MM.1S (cell line): ENCODE measurements at regions not wholly inside any gene's neighbourhood (a gene's known extent, or its start where the extent isn't known, plus 50 kb on each side); places are given as distances from the start of the nearest gene placed in this dataset.

ENCODE experiments used
- DNase-seq: peaks from one replicate; pipeline ENCODE4 v3.0.0-alpha.2; 2015
- H2AFZ ChIP-seq: fragments of 300-600 bp; sonication (generic); 2 replicates; pipeline ENCODE4 v1.6.0; 2016; ENCODE audit warnings: antibody characterized with exemption, low read length
- H3F3A ChIP-seq: fragments of 300-600 bp; sonication (generic); 2 replicates; pipeline ENCODE4 v1.6.1; 2016; ENCODE audit warnings: mild to moderate bottlenecking, antibody characterized with exemption, low read length, moderate library complexity, mixed read lengths; ENCODE audit not compliant: insufficient read depth
- H3K27ac ChIP-seq: fragments of 300-600 bp; sonication (generic); 2 replicates; pipeline ENCODE4 v1.5.1; 2016; ENCODE audit warnings: mild to moderate bottlenecking, low read length
- H3K27me3 ChIP-seq: fragments of 300-600 bp; sonication (generic); replicated peaks from 2 replicates; pipeline ENCODE4 v1.6.0; 2016; ENCODE audit warnings: low read length; ENCODE audit not compliant: insufficient read depth
- H3K36me3 ChIP-seq: fragments of 300-600 bp; sonication (generic); replicated peaks from 2 replicates; pipeline ENCODE4 v1.6.1; 2016; ENCODE audit warnings: mild to moderate bottlenecking, low read length, mixed read lengths; ENCODE audit not compliant: insufficient read depth
- H3K4me1 ChIP-seq: fragments of 300-600 bp; sonication (generic); 2 replicates; pipeline ENCODE4 v1.6.1; 2016; ENCODE audit warnings: low read length, mixed read lengths
- H3K4me2 ChIP-seq: fragments of 300-600 bp; sonication (generic); 2 replicates; pipeline ENCODE4 v1.6.0; 2016; ENCODE audit warnings: low read depth, low read length
- H3K4me3 ChIP-seq: fragments of 300-600 bp; sonication (generic); 2 replicates; pipeline ENCODE4 v1.5.1; 2016; ENCODE audit warnings: low read length, mixed read lengths
- H3K79me2 ChIP-seq: fragments of 300-600 bp; sonication (generic); 2 replicates; pipeline ENCODE4 v1.6.1; 2016; ENCODE audit warnings: mixed run types, low read length, mixed read lengths
- H3K9ac ChIP-seq: fragments of 300-600 bp; sonication (generic); 2 replicates; pipeline ENCODE4 v1.6.1; 2016; ENCODE audit warnings: low read length, mixed read lengths
- H3K9me2 ChIP-seq: fragments of 300-600 bp; sonication (generic); replicated peaks from 2 replicates; pipeline ENCODE4 v1.6.1; 2016; ENCODE audit warnings: mild to moderate bottlenecking, low read length, mixed read lengths; ENCODE audit not compliant: insufficient read depth
- H3K9me3 ChIP-seq: fragments of 300-600 bp; sonication (generic); replicated peaks from 2 replicates; pipeline ENCODE4 v1.6.1; 2016; ENCODE audit warnings: mild to moderate bottlenecking, low read length, mixed read lengths; ENCODE audit not compliant: insufficient read depth
- H4K20me1 ChIP-seq: fragments of 300-600 bp; sonication (generic); 2 replicates; pipeline ENCODE4 v1.6.1; 2016; ENCODE audit warnings: mild to moderate bottlenecking, low read length, moderate library complexity, mixed read lengths; ENCODE audit not compliant: insufficient read depth
- EZH2 ChIP-seq: fragments of 300-600 bp; sonication (generic); optimal IDR thresholded peaks from 2 replicates; pipeline ENCODE3; 2017; ENCODE audit warnings: low read depth, mild to moderate bottlenecking, antibody characterized with exemption, low read length, mixed read lengths
- EZH2phosphoT487 ChIP-seq: fragments of 300-600 bp; sonication (generic); IDR thresholded peaks from 2 replicates; pipeline ENCODE4 v1.6.1; 2018; ENCODE audit warnings: antibody characterized with exemption, low read length
- TF ChIP-seq, protein P1 (sequence below): fragments of 300-600 bp; sonication (generic); IDR thresholded peaks from 2 replicates; pipeline ENCODE4 v1.5.1; 2016; ENCODE audit warnings: antibody characterized with exemption, low read length, mixed read lengths

DNA sequence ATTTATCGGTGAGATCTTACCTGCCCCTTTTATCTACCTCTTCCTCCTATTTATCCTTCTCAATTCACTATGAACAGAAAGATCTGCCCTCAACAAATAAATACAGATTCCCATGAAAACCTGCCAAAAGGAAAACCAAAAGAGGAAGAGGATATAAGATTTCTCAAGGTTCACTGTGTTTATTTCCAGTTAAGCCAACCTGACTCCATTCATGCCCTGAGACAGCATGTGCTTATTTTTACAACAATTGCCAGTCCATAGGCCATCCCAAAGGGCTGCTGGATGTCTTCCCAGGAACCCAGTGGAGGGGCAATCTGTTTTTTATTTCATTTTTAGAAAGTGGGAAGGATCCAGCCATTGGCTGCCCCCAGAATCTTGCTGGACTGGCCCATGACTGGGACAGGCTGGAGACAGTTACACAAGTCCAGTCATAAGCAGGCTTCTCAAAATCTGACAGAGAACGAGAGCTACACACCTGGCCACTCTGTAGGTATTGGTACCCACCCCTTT, 209.1 kb downstream of the IRS2 start:
- Histone ChIP-seq H3K27me3 (no peaks in the 10 kb centered on the region), H3K9me3 (no peaks in the 10 kb centered on the region), H3K9ac (no peak overlapping the region), H3K4me2 (no peak overlapping the region), H3K4me1 (no peaks in the 10 kb centered on the region), H2AFZ (no peak overlapping the region), H3K79me2 (no peaks in the 10 kb centered on the region), H3K36me3 (no peaks in the 10 kb centered on the region), H4K20me1 (no peaks in the 10 kb centered on the region), H3K9me2 (no peaks in the 10 kb centered on the region), H3K4me3 (no peak overlapping the region), H3K27ac (no peak overlapping the region), H3F3A (no peaks in the 10 kb centered on the region)
- no peak for DNase-seq
- TF ChIP-seq EZH2 (no peak), EZH2phosphoT487 (no peak)
- TF ChIP-seq, protein P1, sequence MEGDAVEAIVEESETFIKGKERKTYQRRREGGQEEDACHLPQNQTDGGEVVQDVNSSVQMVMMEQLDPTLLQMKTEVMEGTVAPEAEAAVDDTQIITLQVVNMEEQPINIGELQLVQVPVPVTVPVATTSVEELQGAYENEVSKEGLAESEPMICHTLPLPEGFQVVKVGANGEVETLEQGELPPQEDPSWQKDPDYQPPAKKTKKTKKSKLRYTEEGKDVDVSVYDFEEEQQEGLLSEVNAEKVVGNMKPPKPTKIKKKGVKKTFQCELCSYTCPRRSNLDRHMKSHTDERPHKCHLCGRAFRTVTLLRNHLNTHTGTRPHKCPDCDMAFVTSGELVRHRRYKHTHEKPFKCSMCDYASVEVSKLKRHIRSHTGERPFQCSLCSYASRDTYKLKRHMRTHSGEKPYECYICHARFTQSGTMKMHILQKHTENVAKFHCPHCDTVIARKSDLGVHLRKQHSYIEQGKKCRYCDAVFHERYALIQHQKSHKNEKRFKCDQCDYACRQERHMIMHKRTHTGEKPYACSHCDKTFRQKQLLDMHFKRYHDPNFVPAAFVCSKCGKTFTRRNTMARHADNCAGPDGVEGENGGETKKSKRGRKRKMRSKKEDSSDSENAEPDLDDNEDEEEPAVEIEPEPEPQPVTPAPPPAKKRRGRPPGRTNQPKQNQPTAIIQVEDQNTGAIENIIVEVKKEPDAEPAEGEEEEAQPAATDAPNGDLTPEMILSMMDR: no peak

DNA sequence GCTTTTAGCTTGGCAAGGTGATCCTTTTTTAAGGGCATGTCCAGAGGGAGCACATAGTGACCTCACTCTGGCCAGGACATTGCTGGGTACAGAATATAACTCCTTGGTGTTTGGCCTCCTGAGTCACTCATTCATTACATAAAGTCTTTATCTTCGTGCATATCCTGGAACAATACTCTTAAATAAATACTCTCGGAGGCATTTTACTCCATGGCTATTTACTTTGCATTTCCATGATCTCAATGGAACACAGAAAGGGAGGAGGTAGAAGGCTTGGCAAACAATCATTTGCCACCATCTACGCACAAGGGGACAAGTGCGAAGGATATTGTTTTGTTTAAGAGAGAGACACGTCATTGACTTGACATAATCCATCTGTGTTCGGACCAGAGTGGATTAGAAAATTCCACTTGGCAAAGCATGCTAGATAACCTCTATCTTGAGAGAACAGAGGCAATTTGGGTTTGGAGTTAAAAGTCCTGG, 210.0 kb downstream of the IRS2 start:
- no peak overlapping the region for H3K9ac ChIP-seq
- no peaks in the 10 kb centered on the region for H3K9me3 ChIP-seq
- no peak overlapping the region for H3K4me3 ChIP-seq
- H3F3A ChIP-seq: no peaks in the 10 kb centered on the region
- H4K20me1 ChIP-seq: no peaks in the 10 kb centered on the region
- no peak overlapping the region for H3K27ac ChIP-seq
- no peak for DNase-seq
- no peak overlapping the region for H3K4me2 ChIP-seq
- H3K79me2 ChIP-seq: no peaks in the 10 kb centered on the region
- no peaks in the 10 kb centered on the region for H3K9me2 ChIP-seq
- no peak for TF ChIP-seq EZH2phosphoT487
- TF ChIP-seq EZH2: no peak
- TF ChIP-seq, protein P1: no peak
- H3K27me3 ChIP-seq: no peaks in the 10 kb centered on the region
- H3K36me3 ChIP-seq: no peaks in the 10 kb centered on the region
- no peaks in the 10 kb centered on the region for H3K4me1 ChIP-seq
- no peak overlapping the region for H2AFZ ChIP-seq

DNA sequence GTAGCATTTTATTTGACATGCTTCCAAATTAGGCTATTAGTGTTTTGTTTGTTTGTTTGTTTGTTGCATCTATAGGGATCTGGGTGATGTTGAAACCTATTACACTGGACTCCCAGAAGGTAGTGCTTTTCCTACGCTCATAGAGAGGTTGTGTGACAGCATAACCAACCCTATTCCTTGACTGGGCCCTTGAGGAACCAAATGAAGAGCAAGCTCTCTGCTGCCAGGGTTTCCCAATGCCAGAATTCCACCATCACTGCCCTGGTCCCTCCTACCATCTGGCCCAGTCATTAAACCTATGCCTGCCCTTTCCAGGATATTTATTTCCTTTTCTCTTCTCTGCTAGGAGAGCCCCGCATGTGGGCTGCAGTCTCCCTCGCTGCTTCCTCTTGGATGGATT, 210.6 kb downstream of the IRS2 start:
- Histone ChIP-seq H3K9ac (no peak overlapping the region), H3K4me2 (no peak overlapping the region), H3F3A (no peaks in the 10 kb centered on the region), H2AFZ (no peak overlapping the region), H4K20me1 (no peaks in the 10 kb centered on the region), H3K27me3 (no peaks in the 10 kb centered on the region), H3K27ac (no peak overlapping the region), H3K4me1 (peaks cover 1% of the 10 kb centered on the region), H3K9me2 (no peaks in the 10 kb centered on the region), H3K4me3 (no peak overlapping the region), H3K36me3 (no peaks in the 10 kb centered on the region), H3K79me2 (no peaks in the 10 kb centered on the region), H3K9me3 (no peaks in the 10 kb centered on the region)
- DNase-seq: no peak
- TF ChIP-seq, protein P1: no peak
- TF ChIP-seq EZH2 (no peak), EZH2phosphoT487 (no peak)
